Subcutaneous abdominal adipose tissue (tissue), 5 donors: ENCODE measurements at regions not wholly inside any gene's neighbourhood (a gene's known extent, or its start where the extent isn't known, plus 50 kb on each side); places are given as distances from the start of the nearest gene placed in this dataset.

ENCODE experiments used
- H3K27ac ChIP-seq: one replicate; pipeline ENCODE4 v1.7.0; 2013; ENCODE audit warnings: low read depth, mild to moderate bottlenecking, inconsistent platforms, low read length, moderate library complexity
- H3K27me3 ChIP-seq, 5 donors: one replicate each; pipeline ENCODE4 v1.7.0; 2013; ENCODE audit warnings: low read length in 5 of 5, inconsistent platforms in 1 of 5; ENCODE audit not compliant: control insufficient read depth in 5 of 5, insufficient read depth in 4 of 5
- H3K36me3 ChIP-seq, 5 donors: one replicate each; pipeline ENCODE4 v1.7.0; 2013; ENCODE audit warnings: low read length in 5 of 5; ENCODE audit not compliant: control insufficient read depth in 5 of 5, insufficient read depth in 5 of 5
- H3K4me1 ChIP-seq, 5 donors: one replicate each; pipeline ENCODE4 v1.7.0; 2013; ENCODE audit warnings: low read length in 5 of 5, mild to moderate bottlenecking in 3 of 5, moderate library complexity in 1 of 5; ENCODE audit not compliant: control insufficient read depth in 5 of 5, insufficient read depth in 5 of 5
- H3K4me3 ChIP-seq, 5 donors: one replicate each; pipeline ENCODE4 v1.7.0; 2013; ENCODE audit warnings: low read length in 5 of 5, low read depth in 1 of 5
- H3K9ac ChIP-seq, 5 donors: one replicate each; pipeline ENCODE4 v1.7.0; 2013; ENCODE audit warnings: low read length in 5 of 5, mild to moderate bottlenecking in 4 of 5, moderate library complexity in 3 of 5
- H3K9me3 ChIP-seq, 5 donors: one replicate each; pipeline ENCODE4 v1.7.0; 2013; ENCODE audit warnings: low read length in 5 of 5; ENCODE audit not compliant: control insufficient read depth in 5 of 5
- donor health status: healthy.
- donor health status: healthy.
- donor health status: healthy.
- donor health status: healthy.
- donor health status: healthy.

GRCh38 chr16:77603656-77604055, 118.7 kb upstream of the NUDT7 start:
- Histone ChIP-seq H3K4me1 (no peaks in the 10 kb centered on the region), H3K4me3 (no peak overlapping the region), H3K9me3 (peaks cover 0 to 17% (median 10%) of the 10 kb centered on the region in 5 donors), H3K36me3 (no peaks in the 10 kb centered on the region), H3K27me3 (peaks cover 0 to 3% (median 0%) of the 10 kb centered on the region in 5 donors), H3K27ac (no peak overlapping the region), H3K9ac (no peak overlapping the region)

DNA sequence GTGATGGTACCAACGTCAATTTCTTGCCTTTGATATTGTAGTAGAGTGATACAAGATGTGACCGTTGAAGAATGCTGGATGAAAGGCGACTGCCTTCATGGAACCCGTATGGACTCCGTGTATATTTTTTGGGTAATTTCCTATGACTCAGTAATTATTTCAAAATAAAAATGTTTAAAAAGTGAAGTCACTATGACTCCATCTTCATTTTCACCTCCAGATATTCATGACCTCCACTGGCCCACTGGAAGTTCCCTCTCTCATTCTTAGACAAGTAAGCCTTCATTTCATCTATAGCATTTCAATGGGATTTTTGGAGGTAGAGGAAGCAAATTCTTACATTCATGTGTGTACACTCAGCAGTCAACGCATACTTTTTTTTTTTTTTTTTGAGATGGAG, 111.8 kb upstream of the NUDT7 start:
- Histone ChIP-seq H3K4me3 (no peak overlapping the region), H3K9me3 (no peaks in the 10 kb centered on the region), H3K27ac (no peak overlapping the region), H3K4me1 (no peaks in the 10 kb centered on the region), H3K27me3 (no peaks in the 10 kb centered on the region), H3K9ac (no peak overlapping the region), H3K36me3 (no peaks in the 10 kb centered on the region)

DNA sequence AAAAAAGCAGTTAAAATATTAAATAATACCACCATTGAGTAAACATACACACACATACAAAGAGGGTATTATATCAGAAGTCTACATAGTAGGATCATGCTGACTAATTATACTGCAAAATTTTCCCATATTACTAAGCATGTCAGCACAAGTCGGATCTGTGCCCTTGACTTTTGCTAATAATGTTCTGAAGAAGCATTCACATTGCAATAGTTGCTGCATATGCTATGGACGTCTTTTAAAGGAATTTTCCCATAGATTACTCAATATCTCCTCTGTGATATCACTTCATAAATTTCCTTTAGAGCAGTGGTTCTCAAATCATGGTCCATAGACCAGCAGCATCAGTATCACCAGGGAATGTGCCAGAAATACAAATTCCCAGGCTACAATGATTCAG, 110.9 kb upstream of the NUDT7 start:
- Histone ChIP-seq H3K36me3 (no peaks in the 10 kb centered on the region), H3K27me3 (no peaks in the 10 kb centered on the region), H3K27ac (no peak overlapping the region), H3K4me3 (no peak overlapping the region), H3K9me3 (no peaks in the 10 kb centered on the region), H3K9ac (no peak overlapping the region), H3K4me1 (no peaks in the 10 kb centered on the region)

- H3K27ac ChIP-seq = no peak overlapping the region
- no peaks in the 10 kb centered on the region for H3K9me3 ChIP-seq
- H3K4me3 ChIP-seq = no peak overlapping the region
- H3K27me3 ChIP-seq = no peaks in the 10 kb centered on the region
- H3K9ac ChIP-seq = no peak overlapping the region
- H3K4me1 ChIP-seq = no peaks in the 10 kb centered on the region
- H3K36me3 ChIP-seq = no peaks in the 10 kb centered on the region
Observed at GRCh38 chr16:77612596-77612995, 109.7 kb upstream of the NUDT7 start.

- H3K27ac ChIP-seq = no peak overlapping the region
- no peak overlapping the region for H3K4me3 ChIP-seq
- peaks cover 0 to 2% (median 0%) of the 10 kb centered on the region in 5 donors for H3K27me3 ChIP-seq
- H3K4me1 ChIP-seq = no peaks in the 10 kb centered on the region
- H3K36me3 ChIP-seq = no peaks in the 10 kb centered on the region
- no peaks in the 10 kb centered on the region for H3K9me3 ChIP-seq
- no peak overlapping the region for H3K9ac ChIP-seq
Observed at GRCh38 chr16:77613095-77613494, 109.2 kb upstream of the NUDT7 start.

- Histone ChIP-seq H3K9ac (no peak overlapping the region), H3K4me1 (no peaks in the 10 kb centered on the region), H3K4me3 (no peak overlapping the region), H3K27ac (no peak overlapping the region), H3K9me3 (no peaks in the 10 kb centered on the region), H3K27me3 (peaks cover 0 to 3% (median 0%) of the 10 kb centered on the region in 5 donors), H3K36me3 (no peaks in the 10 kb centered on the region)
Observed at GRCh38 chr16:77617553-77617952, 104.8 kb upstream of the NUDT7 start.

DNA sequence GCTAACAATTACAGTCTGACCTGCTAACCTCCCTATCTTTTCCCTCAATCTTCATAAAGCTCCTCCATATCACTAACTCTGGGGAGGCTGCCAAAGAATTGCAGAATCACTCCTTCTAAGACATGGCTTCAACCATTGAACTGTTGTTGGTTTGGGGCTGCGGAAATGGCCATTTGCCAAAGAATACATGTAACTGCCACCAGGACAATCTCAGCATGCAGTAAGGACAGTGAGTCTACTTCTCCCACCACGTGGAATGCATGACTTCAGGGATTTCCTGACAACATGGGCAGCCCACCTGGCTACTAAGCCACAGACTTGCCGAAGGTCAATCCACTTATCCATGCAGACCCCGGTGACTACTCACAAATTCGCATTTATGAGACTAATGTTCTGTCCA, 104.3 kb upstream of the NUDT7 start:
- Histone ChIP-seq H3K4me3 (no peak overlapping the region), H3K9me3 (no peaks in the 10 kb centered on the region), H3K4me1 (no peaks in the 10 kb centered on the region), H3K27ac (no peak overlapping the region), H3K27me3 (peaks cover 0 to 3% (median 0%) of the 10 kb centered on the region in 5 donors), H3K9ac (no peak overlapping the region), H3K36me3 (no peaks in the 10 kb centered on the region)

DNA sequence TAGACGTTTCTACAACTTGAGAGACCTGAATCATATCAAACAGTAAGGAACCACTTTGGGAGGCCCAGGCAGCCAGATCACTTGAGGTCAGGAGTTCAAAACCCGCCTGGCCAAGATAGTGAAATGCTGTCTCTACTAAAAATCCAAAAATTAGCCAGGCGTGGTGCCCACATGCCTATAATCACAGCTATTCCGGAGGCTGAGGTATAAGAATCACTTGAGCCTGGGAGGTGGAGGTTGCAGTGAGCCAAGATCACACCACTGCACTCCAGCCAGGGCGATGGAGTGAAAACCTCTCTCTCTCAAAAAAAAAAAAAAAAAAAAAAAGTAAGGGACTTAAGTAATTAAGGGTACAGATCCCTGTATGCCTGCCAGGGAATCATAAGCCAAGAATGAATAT, 103.4 kb upstream of the NUDT7 start:
- H3K4me1 ChIP-seq = no peaks in the 10 kb centered on the region
- no peak overlapping the region for H3K27ac ChIP-seq
- H3K36me3 ChIP-seq = no peaks in the 10 kb centered on the region
- no peak overlapping the region for H3K4me3 ChIP-seq
- H3K9ac ChIP-seq = no peak overlapping the region
- H3K9me3 ChIP-seq = no peaks in the 10 kb centered on the region
- peaks cover 0 to 3% (median 0%) of the 10 kb centered on the region in 5 donors for H3K27me3 ChIP-seq

GRCh38 chr16:77624085-77624484, 98.2 kb upstream of the NUDT7 start:
- H3K4me1 ChIP-seq = no peaks in the 10 kb centered on the region
- H3K27ac ChIP-seq = no peak overlapping the region
- H3K9ac ChIP-seq = no peak overlapping the region
- H3K36me3 ChIP-seq = no peaks in the 10 kb centered on the region
- no peaks in the 10 kb centered on the region for H3K27me3 ChIP-seq
- no peaks in the 10 kb centered on the region for H3K9me3 ChIP-seq
- H3K4me3 ChIP-seq = no peak overlapping the region

- no peak overlapping the region for H3K9ac ChIP-seq
- H3K36me3 ChIP-seq = no peaks in the 10 kb centered on the region
- peaks cover 0 to 3% (median 3%) of the 10 kb centered on the region in 5 donors for H3K4me1 ChIP-seq
- no peaks in the 10 kb centered on the region for H3K9me3 ChIP-seq
- no peak overlapping the region for H3K4me3 ChIP-seq
- no peak overlapping the region for H3K27ac ChIP-seq
- H3K27me3 ChIP-seq = no peaks in the 10 kb centered on the region
Observed at GRCh38 chr16:77636615-77637014, 85.7 kb upstream of the NUDT7 start.

GRCh38 chr16:77637940-77638339, 84.4 kb upstream of the NUDT7 start:
- Histone ChIP-seq H3K36me3 (no peaks in the 10 kb centered on the region), H3K9ac (no peak overlapping the region), H3K27me3 (no peaks in the 10 kb centered on the region), H3K4me1 (peaks cover 0 to 3% (median 3%) of the 10 kb centered on the region in 5 donors), H3K4me3 (no peak overlapping the region), H3K9me3 (no peaks in the 10 kb centered on the region), H3K27ac (no peak overlapping the region)
